Activated T-helper 17 cell treated with anti-CD3 and anti-CD28 coated beads, Interleukin-2, amount 50 U/mL, for 72 hours (primary cell): ENCODE measurements at regions not wholly inside any gene's neighbourhood (a gene's known extent, or its start where the extent isn't known, plus 50 kb on each side); places are given as distances from the start of the nearest gene placed in this dataset.
"Not testable (repeated sequence)": the region's sequence is repeated elsewhere in the genome, so short reads cannot be mapped to it uniquely, and the experiment has no call there.

Source experiments
- ATAC-seq: fragments of 150-1000 bp; cut with Tn5 transposase; replicated peaks from 2 replicates; pipeline ENCODE4 v1.10.0; 2021; ENCODE audit warnings: mild to moderate bottlenecking, moderate library complexity
- H3K27ac Mint-ChIP-seq: one replicate; pipeline ENCODE4 v1.8.0; 2022; ENCODE audit warnings: mixed read lengths
- H3K27me3 Mint-ChIP-seq: one replicate; pipeline ENCODE4 v1.8.0; 2022; ENCODE audit warnings: mixed read lengths
- H3K36me3 Mint-ChIP-seq: one replicate; pipeline ENCODE4 v1.8.0; 2022; ENCODE audit warnings: low read depth, mild to moderate bottlenecking, mixed read lengths
- H3K4me1 Mint-ChIP-seq: one replicate; pipeline ENCODE4 v1.8.0; 2022; ENCODE audit warnings: mixed read lengths
- H3K4me3 Mint-ChIP-seq: one replicate; pipeline ENCODE4 v1.8.0; 2022; ENCODE audit warnings: mild to moderate bottlenecking, mixed read lengths
- H3K9me3 Mint-ChIP-seq: one replicate; pipeline ENCODE4 v1.8.0; 2022; ENCODE audit warnings: mixed read lengths

- no peak for ATAC-seq
- H3K4me1 Mint-ChIP-seq = no peaks in the 10 kb centered on the region
Observed at GRCh38 chr7:96770758-96771157, 61.1 kb upstream of the SEM1 start.

GRCh38 chr7:96772139-96772694, 62.6 kb upstream of the SEM1 start:
- Mint-ChIP-seq H3K36me3 (no peaks in the 10 kb centered on the region), H3K4me3 (no peak overlapping the region), H3K27me3 (peaks cover 35% of the 10 kb centered on the region), H3K4me1 (no peaks in the 10 kb centered on the region), H3K27ac (no peak overlapping the region), H3K9me3 (peaks cover 3% of the 10 kb centered on the region)
- ATAC-seq = no peak

More at GRCh38 chr7:96770758-96771157, 61.1 kb upstream of the SEM1 start:
- H3K27me3 Mint-ChIP-seq = peaks cover 35% of the 10 kb centered on the region
- peaks cover 3% of the 10 kb centered on the region for H3K9me3 Mint-ChIP-seq
- no peaks in the 10 kb centered on the region for H3K36me3 Mint-ChIP-seq
- H3K4me3 Mint-ChIP-seq = no peak overlapping the region
- no peak overlapping the region for H3K27ac Mint-ChIP-seq

GRCh38 chr7:96773483-96773882, 63.8 kb upstream of the SEM1 start:
- Mint-ChIP-seq H3K36me3 (no peaks in the 10 kb centered on the region), H3K27me3 (peaks cover 35% of the 10 kb centered on the region), H3K4me3 (no peak overlapping the region), H3K4me1 (no peaks in the 10 kb centered on the region), H3K27ac (no peak overlapping the region), H3K9me3 (peaks cover 3% of the 10 kb centered on the region)
- ATAC-seq = no peak

- Mint-ChIP-seq H3K4me3 (no peak overlapping the region), H3K4me1 (no peaks in the 10 kb centered on the region), H3K9me3 (peaks cover 3% of the 10 kb centered on the region), H3K27ac (no peak overlapping the region), H3K27me3 (peaks cover 32% of the 10 kb centered on the region), H3K36me3 (no peaks in the 10 kb centered on the region)
- ATAC-seq = no peak
Observed at GRCh38 chr7:96774358-96774757, 64.7 kb upstream of the SEM1 start.

- no peak overlapping the region for H3K27ac Mint-ChIP-seq
- H3K4me1 Mint-ChIP-seq = no peaks in the 10 kb centered on the region
- no peak for ATAC-seq
- H3K36me3 Mint-ChIP-seq = no peaks in the 10 kb centered on the region
- no peak overlapping the region for H3K4me3 Mint-ChIP-seq
- peaks cover 32% of the 10 kb centered on the region for H3K27me3 Mint-ChIP-seq
- H3K9me3 Mint-ChIP-seq = peaks cover 3% of the 10 kb centered on the region
Observed at GRCh38 chr7:96775046-96775445, 65.4 kb upstream of the SEM1 start.

GRCh38 chr7:96778263-96778662, 68.6 kb upstream of the SEM1 start:
- no peak overlapping the region for H3K4me3 Mint-ChIP-seq
- no peak overlapping the region for H3K27ac Mint-ChIP-seq
- H3K9me3 Mint-ChIP-seq = no peaks in the 10 kb centered on the region
- H3K4me1 Mint-ChIP-seq = no peaks in the 10 kb centered on the region
- H3K27me3 Mint-ChIP-seq = peaks cover 25% of the 10 kb centered on the region
- no peak for ATAC-seq
- H3K36me3 Mint-ChIP-seq = no peaks in the 10 kb centered on the region

- Mint-ChIP-seq H3K4me1 (peaks cover 5% of the 10 kb centered on the region), H3K27me3 (peaks cover 10% of the 10 kb centered on the region), H3K9me3 (peaks cover 4% of the 10 kb centered on the region), H3K27ac (no peak overlapping the region), H3K4me3 (no peak overlapping the region), H3K36me3 (no peaks in the 10 kb centered on the region)
- ATAC-seq = no peak
Observed at GRCh38 chr7:96781919-96782318, 72.3 kb upstream of the SEM1 start.

- H3K4me3 Mint-ChIP-seq, H3K4me1 Mint-ChIP-seq, H3K27ac Mint-ChIP-seq, H3K9me3 Mint-ChIP-seq, H3K36me3 Mint-ChIP-seq, ATAC-seq, H3K27me3 Mint-ChIP-seq: not testable (repeated sequence)
Observed at GRCh38 chr7:96782686-96783298, 73.1 kb upstream of the SEM1 start.

- Mint-ChIP-seq H3K27ac (no peak overlapping the region), H3K27me3 (peaks cover 7% of the 10 kb centered on the region), H3K4me1 (peaks cover 5% of the 10 kb centered on the region), H3K4me3 (no peak overlapping the region), H3K9me3 (peaks cover 4% of the 10 kb centered on the region), H3K36me3 (no peaks in the 10 kb centered on the region)
- ATAC-seq = no peak
Observed at GRCh38 chr7:96784597-96784996, 75.0 kb upstream of the SEM1 start.

GRCh38 chr7:96786261-96786997, 76.8 kb upstream of the SEM1 start:
- no peak for ATAC-seq
- Mint-ChIP-seq H3K4me3 (no peak overlapping the region), H3K27ac (no peak overlapping the region)

GRCh38 chr7:96786998-96787395, 77.4 kb upstream of the SEM1 start:
- Mint-ChIP-seq H3K36me3 (no peaks in the 10 kb centered on the region), H3K4me1 (peaks cover 5% of the 10 kb centered on the region), H3K27me3 (peaks cover 16% of the 10 kb centered on the region), H3K27ac (no peak overlapping the region), H3K4me3 (no peak overlapping the region), H3K9me3 (peaks cover 4% of the 10 kb centered on the region)
- no peak for ATAC-seq

More at GRCh38 chr7:96786261-96786997, 76.8 kb upstream of the SEM1 start:
- peaks cover 5% of the 10 kb centered on the region for H3K4me1 Mint-ChIP-seq
- H3K27me3 Mint-ChIP-seq = peaks cover 11% of the 10 kb centered on the region
- H3K9me3 Mint-ChIP-seq = peaks cover 4% of the 10 kb centered on the region
- H3K36me3 Mint-ChIP-seq = no peaks in the 10 kb centered on the region

- Mint-ChIP-seq H3K36me3 (no peaks in the 10 kb centered on the region), H3K27me3 (peaks cover 22% of the 10 kb centered on the region), H3K27ac (no peak overlapping the region), H3K9me3 (peaks cover 4% of the 10 kb centered on the region), H3K4me3 (no peak overlapping the region), H3K4me1 (peaks cover 5% of the 10 kb centered on the region)
- ATAC-seq = no peak
Observed at GRCh38 chr7:96789914-96790313, 80.3 kb upstream of the SEM1 start.

GRCh38 chr7:96792115-96792514, 82.5 kb upstream of the SEM1 start:
- Mint-ChIP-seq H3K9me3 (no peaks in the 10 kb centered on the region), H3K27ac (no peak overlapping the region), H3K4me3 (no peak overlapping the region), H3K4me1 (no peaks in the 10 kb centered on the region), H3K36me3 (no peaks in the 10 kb centered on the region), H3K27me3 (peaks cover 24% of the 10 kb centered on the region)
- ATAC-seq = no peak

- Mint-ChIP-seq H3K9me3 (no peaks in the 10 kb centered on the region), H3K4me1 (no peaks in the 10 kb centered on the region), H3K27me3 (peaks cover 36% of the 10 kb centered on the region), H3K27ac (no peak overlapping the region), H3K4me3 (no peak overlapping the region), H3K36me3 (no peaks in the 10 kb centered on the region)
- no peak for ATAC-seq
Observed at GRCh38 chr7:96794063-96794462, 84.4 kb upstream of the SEM1 start.

- ATAC-seq = no peak
- Mint-ChIP-seq H3K27me3 (peaks cover 38% of the 10 kb centered on the region), H3K9me3 (no peaks in the 10 kb centered on the region), H3K36me3 (no peaks in the 10 kb centered on the region), H3K4me1 (no peaks in the 10 kb centered on the region), H3K27ac (no peak overlapping the region), H3K4me3 (no peak overlapping the region)
Observed at GRCh38 chr7:96800122-96800521, 90.5 kb upstream of the SEM1 start.
